T47D (cell line): ENCODE measurements at regions not wholly inside any gene's neighbourhood (a gene's known extent, or its start where the extent isn't known, plus 50 kb on each side); places are given as distances from the start of the nearest gene placed in this dataset.
"Not testable (repeated sequence)": the region's sequence is repeated elsewhere in the genome, so short reads cannot be mapped to it uniquely, and the experiment has no call there.

ENCODE experiments used
- DNase-seq, 2 experiments: peaks; one replicate each; pipeline versions ENCODE4 v3.0.0 to v3.0.0-alpha.2; 2011 to 2012; ENCODE audit warnings: low read depth in 1 of 2, low spot score in 1 of 2
- in situ Hi-C: cut with HindIII; loops from 2 replicates; pipeline ENCODE4 v1.10.0; 2016; ENCODE audit warnings: low sequenced_read_pairs, low pct_unique_long_range_greater_than_20kb

DNA sequence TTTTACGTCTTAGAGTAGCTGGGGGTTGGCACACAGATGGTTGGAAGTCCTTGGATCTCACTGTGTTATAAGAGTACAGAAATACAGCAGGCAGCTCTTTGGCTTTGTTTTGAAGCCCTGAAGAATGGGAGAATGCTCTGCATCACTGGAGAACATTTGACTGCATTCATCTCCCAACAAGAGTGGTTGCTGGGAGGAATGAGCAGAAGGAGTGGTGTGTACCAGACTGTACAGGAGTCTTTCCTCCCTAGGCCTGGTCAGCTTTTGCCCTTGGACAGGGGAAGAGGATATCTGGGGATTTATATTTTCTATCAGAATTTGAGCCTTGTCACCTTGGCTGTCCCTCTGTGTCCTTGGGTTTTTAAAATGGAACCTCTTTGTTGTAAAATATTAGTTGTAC lies 70.5 kb upstream of the FAM72C start:
- DNase-seq, in situ Hi-C loops: not testable (repeated sequence)

DNA sequence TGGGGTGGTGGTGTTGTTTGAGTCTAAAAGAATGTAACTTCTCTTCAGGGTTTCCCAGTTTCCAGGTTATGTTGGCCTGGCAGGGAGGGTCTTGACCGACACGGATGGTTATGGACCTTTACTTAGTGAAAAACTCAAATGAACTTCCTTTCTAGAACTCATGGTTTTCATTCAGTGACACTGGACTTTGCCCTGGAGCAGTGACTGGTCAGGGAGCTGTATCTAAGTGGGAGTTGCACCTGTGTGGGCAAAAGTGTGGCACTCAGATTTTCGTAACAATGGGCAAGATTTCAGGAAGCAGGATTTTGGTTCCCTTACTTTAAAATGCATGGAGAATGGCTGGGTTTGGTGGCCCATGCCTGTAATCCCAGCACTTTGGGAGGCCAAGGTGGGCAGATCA lies 68.5 kb upstream of the FAM72C start:
- in situ Hi-C loops, DNase-seq: not testable (repeated sequence)

DNA sequence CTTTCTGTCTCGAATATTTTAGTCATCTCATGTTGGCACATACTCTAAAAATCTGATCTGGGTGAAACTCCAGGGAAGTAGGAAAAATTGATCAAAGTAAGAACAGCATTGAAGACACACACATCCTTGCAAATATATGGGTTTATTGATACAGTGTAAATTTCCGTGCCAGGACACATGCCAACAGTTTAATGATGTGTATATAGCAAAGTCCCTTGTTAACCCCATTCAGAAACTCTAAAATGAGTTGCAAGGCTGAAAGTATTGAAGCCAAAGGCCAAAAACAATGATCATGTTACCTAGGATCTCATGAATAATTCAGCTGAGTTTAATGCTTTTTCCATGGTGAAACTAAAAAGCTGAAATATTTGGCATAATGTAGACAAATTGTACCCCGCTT lies 62.3 kb upstream of the FAM72C start:
- DNase-seq, in situ Hi-C loops: not testable (repeated sequence)

DNA sequence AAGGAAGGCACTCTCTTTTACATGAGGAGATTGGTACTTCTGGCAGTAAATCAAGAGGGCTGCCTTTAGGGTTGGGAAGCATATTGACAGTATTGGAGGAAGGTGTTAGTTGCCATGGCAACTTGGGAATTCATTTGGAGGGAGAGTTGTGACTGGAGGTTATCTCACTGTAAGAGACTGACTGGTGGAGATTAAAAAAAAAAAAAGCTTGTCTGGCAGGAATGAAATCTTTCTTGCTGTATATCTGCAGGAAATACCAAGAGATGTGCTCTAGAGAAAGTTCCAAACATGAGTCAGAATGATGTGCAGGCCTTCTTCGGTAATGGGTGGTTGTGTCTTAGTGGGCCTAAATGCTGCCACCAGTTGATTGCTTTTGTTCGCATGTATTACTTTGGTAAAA lies 59.8 kb upstream of the FAM72C start:
- in situ Hi-C loops, DNase-seq: not testable (repeated sequence)

DNA sequence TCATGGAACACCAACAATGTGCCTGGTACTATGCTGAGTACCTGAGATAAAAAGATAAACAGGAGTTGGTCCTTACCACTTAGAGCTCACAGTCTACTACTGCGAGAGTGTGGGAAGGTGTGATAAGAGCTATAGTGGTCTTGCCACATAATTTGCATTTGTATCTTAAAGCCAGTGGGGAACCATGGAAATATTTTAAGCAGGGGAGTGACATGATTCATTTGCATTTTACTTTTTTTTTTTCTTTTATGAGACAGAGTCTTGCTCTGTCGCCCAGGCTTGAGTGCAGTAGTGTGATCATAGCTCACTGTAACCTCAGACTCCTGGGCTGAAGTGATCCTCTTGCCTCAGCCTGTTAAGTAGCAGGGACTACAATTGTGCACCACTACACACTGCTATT lies 54.2 kb upstream of the FAM72C start:
- in situ Hi-C loops, DNase-seq: not testable (repeated sequence)

DNA sequence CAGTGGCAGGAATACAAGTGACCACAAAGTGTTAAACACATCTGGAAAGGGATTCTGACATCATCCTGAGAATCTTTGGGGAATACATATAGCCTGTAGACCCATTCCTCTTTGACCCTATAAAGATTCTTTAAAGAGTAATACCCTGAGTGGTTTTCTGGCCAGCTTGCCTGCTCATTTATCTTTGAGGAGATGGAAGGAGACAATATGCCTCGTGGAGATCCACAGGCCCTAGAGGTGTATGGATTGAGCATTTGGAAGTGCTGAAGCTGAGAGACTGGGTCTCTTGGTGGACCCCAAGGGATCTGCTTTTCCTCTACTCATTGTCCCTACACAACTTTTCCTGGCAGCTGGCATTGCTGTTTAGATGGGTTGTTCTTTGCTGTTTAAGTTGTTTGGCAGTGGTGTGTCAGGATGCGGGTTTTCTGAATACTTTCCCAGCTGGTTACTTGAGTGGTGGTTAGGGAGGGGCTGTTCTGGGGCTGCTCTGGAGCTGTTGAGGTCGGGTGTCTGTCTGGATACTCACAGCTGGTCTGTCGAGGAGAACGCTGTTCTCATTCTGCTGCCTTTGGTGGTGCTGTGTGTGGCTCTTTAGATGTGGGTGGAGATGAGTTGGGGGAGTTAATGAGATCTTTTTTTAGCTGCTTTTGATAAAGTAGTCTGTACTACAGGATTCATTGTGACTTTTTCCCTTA lies 50.1 kb upstream of the FAM72C start:
- DNase-seq, in situ Hi-C loops: not testable (repeated sequence)
